COLO829 (cell line): ENCODE measurements at regions not wholly inside any gene's neighbourhood (a gene's known extent, or its start where the extent isn't known, plus 50 kb on each side); places are given as distances from the start of the nearest gene placed in this dataset.
A peak's percentile ranks its signal among the peaks of the same experiment; 100 is the strongest.
"Not testable (repeated sequence)": the region's sequence is repeated elsewhere in the genome, so short reads cannot be mapped to it uniquely, and the experiment has no call there.

Source experiments
- DNase-seq: peaks from one replicate; pipeline ENCODE4 v3.0.0; 2012; ENCODE audit warnings: low spot score

DNA sequence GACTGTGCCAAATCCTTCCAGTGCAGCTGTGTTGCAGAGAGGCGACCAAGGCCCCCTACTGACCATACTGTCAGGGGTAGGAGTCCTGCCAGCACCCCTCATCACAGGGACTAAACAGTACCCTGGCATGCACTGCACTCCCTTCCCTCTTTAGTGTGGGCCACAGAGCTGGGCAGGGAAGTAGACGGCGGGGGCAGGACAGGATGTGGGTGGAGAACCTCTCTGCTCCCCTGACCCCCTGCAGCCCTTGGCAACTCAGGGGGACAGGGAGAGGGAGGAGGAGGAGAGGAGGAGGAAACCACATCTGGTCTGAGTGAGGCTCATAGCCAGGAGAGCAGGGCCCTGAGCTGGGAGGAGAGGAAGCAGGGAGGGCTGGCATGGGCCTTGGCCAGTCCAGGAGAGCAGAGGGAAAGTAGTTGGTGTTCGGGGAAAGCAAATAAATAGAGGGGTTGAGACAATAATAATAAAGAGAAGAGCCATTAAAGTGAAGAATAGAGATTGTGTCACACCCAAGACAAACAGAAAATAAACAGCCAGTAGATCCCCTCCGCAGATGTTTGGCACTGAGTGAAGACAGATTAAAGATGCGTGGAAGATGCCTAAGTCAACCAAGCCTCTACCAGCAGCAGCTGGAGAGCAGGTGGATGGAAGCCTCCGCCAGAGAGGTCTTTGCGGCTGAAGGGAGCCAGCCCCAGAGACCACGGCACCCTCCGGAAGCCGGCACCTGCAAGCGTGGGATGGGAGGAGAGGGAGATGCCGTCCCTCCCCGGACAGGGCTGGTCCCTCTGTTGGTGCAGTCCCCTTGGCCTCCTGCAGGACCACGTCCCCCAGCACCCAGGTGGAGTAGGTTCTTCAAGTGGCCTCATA, 61.5 kb downstream of the RPUSD4 start:
- no peak for DNase-seq

DNA sequence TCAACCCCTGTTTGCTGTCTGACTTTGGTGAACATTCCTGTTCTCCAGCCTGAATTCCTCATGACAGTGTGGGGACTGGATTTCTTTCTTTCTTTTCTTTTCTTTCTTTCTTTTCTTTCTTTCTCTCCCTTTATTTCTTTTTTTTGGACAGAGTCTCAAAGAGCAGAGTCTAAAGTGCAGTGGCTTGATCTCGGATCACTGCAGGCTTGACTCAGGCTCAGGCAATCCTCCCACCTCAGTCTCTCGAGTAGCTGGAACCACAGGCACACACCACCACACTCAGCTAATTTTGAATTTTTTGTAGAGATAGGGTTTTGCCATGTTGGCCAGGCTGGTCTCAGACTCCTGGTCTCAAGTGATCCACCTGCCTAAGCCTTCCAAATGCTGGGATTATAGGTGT, 63.1 kb downstream of the RPUSD4 start:
- DNase-seq, result no peak

DNA sequence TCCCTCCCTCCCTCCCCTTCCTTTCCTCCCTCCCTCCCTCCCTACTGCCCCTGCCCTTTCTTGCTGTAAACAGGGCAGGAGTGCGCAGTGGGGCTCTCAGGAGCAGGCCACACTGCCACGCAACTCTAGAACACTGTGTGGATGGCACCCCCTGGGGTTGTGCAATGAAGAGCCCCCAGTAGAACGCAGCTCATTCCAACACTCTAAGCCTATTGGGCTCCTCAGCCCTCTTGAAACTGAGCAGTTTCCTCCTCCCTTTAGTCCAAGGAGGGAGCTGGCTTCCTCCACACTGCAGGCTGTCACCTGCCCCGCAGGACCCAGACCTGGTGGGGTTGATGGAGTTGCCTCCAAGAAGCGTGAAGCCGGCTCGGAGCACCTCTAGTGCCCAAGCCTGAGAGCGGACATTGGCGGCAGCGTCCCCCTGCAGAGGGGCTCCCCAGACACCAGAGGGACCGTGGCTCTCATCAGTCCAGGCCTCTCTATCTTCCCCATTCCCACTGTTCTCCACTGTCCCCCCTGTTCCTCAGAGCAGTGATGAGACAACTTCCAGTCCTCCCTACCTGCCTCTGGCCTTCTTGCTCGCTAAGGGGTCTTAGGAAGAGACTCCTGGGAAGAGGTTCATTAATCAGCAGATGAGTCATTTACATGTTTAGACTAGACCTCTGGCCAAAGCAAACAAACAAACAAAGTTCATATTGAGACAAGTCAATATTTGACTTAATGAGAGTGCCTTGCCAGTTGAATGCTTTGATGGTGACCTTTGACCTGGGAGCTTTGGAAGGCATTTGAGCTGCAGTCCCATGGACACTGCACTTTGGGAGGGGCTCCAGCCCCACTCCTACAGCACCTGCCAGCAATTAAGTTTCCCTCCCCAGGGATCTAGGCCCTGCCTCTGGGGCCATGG, 64.0 kb downstream of the RPUSD4 start:
- no peak for DNase-seq

DNA sequence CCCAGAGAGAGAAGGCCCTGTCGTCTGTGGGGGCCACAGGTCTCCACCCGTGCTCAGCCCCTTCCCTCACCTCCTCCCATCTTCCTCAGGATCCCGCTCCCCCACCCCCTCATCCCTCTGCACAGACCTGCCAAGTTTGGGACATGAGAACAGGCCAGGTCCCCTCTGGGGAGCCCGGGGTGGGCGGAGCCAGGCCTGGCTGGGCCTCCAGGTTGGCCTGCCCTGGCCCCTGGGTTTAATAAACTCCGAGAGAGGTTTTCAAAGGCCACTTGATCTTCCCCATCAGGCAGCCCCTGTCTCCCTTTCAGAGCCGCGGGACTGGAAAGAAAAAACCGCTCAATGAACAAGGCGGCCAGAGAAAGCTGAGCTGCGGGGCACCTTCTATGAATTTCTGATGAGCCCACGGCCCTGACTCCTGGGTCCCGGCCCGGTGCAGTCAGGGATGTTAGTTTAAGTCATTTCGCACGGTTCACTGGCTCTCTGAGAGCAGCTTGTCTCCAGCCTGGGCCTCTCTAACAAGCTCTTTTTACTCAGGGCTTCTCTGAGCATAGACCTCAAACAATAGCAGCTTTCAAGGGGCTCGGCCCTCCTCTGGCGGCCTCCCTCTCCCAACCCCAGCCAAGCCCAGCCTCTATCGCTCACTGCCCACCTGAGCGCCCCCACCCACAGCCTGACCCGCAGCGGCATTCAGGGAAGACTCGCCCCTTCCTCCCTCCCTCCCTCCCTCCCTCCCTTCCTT, 64.8 kb downstream of the RPUSD4 start:
- DNase-seq, result peak; percentile 68

DNA sequence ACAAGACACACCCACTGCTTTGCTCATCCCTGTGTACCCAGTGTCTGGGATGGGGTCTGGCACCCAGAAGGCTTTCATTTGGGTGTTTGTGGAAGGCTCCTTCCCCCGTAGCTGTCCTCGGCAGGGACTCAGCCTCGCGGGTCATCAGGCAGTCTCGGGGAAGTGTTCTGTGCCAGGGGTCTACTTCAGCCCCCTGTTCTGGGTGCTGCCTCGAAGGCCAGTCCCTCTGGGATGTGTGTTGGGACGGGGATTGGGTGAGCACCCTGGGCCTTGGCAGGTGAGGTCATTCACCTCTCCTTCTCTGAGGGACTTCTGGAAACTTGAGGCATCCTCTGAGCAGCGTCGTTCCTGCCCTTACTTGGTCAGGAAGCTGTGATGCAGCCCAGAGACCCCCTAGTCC, 65.5 kb downstream of the RPUSD4 start:
- DNase-seq, result no peak

DNA sequence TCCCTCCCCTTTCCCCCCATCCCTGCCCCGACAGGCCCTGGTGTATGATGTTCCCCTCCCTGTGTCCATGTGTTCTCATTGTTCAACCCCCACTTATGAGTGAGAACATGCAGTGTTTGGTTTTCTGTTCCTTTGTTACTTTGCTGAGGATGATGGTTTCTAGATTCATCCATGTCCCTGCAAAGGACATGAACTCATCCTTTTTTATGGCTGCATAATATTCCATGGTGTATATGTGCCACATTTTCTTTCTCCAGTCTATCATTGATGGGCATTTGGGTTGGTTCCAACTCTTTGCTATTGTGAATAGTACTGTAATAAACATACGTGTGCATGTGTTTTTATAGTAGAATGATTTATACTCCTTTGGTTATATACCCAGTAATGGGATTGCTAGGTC, 68.0 kb downstream of the RPUSD4 start:
- DNase-seq, result not testable (repeated sequence)

DNA sequence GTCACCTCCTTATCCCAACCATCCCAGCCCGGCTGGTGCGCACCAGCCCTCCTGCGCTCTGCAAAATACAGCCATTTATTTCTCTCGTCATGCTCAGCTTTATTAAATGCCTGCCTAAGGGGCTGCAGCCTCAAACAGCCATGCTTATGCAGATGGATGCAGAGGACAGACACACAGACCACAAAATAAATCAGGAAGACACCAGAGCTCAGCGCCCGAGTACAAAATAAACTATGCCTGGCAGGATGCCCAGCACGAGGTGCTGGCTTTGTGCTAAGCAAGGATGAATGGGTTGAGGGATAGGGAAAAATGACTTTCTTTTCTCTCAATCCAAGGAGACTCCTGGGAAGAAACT, 70.5 kb downstream of the RPUSD4 start:
- peak; percentile 72 for DNase-seq

DNA sequence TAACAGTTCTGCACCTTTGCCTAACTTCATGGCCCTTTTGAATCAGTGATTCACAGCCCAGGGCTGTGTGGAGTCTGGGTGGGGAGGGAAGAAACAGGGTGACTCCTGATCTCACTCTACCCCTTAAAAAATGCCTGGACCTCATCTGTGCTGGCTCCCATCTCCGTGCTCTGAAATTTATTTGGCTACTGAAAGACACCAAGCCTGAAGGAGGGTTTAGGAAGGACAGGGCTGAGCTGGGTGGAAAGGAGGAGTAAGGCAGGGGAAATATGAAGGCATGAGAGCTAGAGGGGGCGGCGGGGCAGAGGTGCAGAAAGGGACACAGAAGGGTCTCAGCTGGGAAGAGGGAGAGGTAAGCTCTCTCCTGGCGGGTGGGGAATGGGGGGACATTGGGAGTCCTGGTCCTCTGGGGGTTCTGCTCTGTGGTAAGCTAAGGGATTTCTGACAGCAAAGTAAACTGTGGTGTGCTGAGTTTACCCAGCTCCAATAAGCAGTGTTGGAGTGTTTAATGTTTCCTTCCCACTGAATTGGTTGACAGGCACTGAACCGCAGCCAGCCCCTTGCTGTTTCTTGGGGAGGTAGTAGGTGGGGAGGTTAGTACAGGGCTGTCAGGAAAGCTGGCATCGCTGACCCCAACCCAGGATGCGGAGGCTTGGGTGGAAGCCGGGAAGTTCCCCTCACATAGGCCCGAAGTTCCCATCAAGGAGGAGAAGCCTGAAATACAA, 71.1 kb downstream of the RPUSD4 start:
- no peak for DNase-seq

DNA sequence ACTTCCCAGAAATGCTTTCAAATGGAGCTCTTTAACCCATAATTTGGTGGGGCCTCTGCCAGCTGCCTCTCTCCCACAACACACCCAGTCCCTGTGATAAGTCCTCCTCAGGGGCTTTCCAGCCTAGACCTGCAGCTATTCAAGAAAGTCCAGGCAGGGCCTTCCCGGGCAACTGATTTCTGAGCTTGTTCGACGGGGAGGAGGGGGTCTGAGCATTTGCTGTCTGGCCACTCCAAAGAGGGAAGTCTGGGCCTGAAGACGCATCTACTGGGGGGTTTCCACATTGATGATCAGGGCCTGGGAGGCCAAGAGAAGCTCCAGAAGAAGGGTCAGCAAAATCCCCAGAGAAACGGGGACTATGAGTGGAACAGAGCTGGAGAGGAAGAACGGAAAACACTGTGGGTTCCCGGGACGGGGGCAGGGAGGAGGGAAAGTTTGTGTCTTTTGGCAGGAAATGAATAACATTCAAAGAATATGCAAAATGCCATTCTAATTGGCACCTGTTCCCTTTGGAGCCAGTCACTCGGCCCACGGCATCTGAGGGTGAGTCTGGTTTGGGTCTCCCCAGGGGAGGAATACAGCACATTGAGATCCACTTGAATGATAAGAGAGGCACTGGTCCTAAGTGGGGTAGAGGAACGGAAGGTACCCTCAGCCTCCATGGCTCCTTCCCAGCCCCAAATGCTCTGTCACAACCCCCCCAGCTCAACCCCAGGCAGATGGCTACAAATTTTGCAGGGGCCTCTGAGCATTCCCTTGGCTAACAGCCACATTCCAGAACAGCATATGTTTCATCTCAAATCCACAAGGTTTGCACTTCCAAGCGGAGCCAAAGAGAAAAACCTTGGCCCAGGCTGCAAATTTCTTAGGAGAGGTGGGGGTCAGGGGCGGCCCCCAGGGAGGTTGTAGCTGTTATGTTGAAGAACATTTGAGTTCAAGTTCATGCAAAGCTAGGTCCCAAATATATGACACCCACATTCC, 72.0 kb downstream of the RPUSD4 start:
- DNase-seq, result no peak

DNA sequence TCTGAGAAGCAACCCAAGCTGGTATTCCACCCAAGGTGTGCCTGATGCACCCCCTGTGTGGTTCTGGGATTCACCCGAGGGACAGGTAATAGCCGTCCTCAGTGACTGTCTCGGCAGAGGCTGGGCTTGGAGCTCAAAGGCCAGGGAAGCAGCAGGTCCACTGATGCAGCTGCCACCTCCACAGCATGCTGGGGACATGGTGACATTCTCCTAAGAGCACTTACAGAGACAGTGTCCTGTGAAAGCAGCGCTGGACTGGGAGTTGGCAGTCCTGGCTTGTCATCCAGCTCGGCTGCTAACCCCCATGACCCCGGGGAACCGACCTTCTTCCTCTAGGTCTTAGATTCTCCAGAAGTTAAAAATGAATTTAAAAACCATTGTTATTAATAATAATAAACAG, 72.8 kb downstream of the RPUSD4 start:
- no peak for DNase-seq

DNA sequence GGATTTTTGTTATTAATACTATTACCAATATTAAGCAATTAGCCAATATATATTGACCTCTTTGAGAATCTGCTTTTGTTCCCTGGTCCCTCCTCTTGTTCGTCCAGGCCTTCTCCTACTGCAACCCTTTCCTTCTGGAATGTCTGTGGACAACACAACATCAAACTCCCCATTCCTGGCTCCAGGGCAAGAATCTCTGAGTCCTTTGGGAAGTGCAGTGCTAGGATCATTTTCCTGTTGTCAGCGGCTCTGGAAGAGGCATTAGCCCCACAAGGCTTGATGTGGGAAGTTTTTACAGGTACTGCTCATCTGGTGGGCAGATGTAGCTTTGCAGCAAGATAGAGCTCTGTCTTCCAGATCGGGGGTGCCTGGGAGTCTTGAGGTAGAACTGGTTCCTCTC, 74.3 kb downstream of the RPUSD4 start:
- no peak for DNase-seq

DNA sequence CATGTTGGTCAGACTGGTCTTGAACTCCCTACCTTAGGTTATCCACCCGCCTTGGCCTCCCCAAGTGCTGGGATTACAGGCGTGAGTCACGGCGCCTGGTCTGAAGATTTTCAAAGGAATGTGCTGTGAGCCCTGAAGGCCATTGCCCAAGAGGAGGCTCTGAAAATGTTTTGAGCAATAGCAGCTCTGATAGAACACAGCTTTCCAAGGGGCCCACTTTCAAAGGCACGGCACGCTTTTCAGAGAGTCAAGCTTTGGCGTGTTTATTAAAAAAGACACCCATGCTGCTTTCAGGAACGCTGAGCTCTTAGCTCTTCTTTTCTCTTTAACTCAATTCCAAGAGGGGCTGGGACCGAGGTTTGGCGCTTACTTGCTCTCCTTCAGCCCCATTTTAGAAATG, 73.8 kb upstream of the CDON start:
- DNase-seq, result no peak

DNA sequence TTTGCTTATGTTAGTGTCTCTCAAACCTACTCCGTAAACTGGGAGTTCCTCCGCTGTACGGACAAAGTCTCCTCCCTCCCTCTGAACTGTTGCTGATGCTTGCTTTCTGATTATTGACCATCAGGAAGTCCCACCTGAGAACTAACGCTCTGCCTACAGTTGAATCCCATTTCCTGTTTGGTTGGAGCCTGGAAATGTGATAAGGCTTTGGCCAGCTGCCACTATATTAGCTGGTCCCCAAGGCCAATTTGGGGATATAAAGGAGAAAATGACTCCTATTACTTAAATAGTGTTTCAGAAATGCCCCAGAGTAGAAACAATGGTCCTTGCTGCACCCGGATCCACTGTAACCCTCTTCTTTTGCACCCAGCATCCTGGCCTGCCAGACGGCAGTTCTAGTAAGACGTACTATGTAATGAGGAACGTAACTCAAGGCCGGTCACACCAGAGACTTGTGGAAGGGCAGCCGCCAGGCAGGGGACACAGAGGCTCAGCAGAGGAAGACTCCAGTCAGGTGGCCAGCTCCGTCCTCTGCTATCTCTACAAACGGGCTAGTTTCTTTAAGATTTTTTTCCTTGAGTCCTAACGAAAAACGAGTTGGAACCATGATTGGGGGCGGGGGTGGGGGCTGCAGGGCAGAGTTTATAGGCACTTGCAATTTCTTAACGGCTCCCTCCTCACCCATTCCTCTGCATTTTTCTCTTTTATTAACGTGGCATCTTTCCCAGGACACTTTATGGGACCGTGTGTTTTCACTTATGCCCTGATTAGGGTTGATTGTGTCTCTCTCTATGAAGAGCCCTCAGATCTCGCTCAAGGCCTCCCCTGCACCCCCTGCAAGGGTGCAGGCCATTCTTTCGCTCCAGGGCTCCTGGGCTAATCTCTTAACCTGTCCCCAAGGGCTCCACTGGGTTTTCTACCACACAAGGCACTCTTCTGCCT, 72.8 kb upstream of the CDON start:
- no peak for DNase-seq

DNA sequence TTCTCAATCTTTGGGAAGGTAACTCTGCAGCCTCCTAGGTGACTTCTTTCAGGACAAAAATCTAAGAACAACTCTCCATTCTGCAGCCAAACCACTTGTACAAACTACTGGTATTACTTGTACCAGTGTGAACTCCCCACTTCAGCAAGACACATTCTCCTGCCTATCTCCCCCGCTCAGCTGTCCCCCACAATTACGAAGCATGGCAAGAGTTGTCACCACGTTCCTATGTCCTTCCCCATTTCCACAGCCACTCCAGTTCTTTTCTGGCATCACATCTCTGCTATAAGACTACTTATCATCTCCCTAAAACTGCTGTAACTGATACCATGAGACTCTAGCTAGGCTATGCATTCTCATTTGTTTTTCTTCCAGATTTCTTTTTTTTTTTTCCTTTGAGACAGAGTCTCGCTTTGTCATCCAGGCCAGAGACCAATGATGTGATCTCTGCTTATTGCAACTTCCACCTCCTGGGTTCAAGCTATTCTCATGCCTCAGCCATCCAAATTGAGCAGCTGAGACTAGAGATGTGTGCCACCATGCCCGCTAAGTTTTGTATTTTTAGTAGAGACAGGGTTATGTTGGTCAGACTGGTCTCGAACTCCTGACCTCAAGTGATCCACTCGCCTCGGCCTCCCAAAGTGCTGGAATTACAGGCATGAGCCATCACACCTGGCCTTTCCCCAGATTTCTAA, 71.9 kb upstream of the CDON start:
- DNase-seq, result no peak

DNA sequence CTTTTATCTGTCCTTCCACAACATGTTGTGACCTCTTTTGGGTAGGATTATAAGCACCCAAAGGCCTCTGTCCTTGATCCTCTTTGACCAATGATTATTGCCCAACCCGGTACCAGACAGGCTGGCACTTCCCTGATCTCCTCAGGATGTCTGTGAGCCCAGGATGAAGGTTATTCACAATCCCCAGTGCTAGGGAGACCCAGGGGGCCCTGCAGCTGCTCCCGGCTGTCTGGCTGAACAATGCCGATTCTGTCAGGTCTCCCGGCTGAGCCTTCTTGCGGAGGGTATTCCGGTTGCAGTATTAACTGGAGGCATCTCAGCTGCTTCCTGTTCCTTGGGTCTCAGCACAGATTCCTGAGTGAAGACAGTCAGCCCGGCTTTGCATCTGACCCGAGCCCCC, 71.2 kb upstream of the CDON start:
- DNase-seq, result no peak

DNA sequence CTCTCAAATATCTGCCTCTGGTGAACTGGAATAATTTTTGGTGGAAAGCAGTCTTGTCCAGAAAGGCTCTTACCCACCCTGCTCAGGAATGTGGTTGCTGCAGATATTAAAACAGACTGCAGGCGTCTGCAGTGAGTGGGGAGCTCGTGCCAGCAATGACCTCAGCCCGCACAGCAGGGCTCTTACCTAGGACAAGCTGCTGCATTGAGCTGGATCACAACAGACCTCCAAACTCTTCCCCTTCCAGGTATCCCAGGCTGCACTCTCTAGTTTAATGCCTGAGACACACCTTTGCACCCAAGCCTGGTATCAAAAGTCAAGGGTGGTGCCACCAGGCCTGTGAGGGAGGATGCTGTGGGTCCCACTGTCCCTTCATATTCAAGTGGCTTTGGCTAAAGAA, 69.7 kb upstream of the CDON start:
- no peak for DNase-seq

DNA sequence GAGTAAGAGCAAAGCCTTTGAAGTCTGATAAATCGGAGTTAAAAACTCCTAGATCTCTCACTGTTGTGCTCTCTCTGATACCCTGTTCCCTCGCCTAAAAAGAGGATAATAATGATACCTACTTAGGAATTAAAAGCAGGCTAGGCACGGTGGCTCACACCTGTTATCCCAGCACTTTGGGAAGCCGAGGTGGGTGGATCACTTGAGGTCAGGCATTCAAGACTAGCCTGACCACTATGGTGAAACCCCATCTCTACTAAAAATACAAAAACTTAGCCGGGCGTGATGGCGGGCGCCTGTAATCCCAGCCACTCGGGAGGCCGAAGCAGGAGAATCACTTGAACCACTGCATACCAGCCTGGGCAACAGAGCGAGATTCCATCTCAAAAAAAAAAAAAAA, 68.1 kb upstream of the CDON start:
- DNase-seq, result not testable (repeated sequence)

DNA sequence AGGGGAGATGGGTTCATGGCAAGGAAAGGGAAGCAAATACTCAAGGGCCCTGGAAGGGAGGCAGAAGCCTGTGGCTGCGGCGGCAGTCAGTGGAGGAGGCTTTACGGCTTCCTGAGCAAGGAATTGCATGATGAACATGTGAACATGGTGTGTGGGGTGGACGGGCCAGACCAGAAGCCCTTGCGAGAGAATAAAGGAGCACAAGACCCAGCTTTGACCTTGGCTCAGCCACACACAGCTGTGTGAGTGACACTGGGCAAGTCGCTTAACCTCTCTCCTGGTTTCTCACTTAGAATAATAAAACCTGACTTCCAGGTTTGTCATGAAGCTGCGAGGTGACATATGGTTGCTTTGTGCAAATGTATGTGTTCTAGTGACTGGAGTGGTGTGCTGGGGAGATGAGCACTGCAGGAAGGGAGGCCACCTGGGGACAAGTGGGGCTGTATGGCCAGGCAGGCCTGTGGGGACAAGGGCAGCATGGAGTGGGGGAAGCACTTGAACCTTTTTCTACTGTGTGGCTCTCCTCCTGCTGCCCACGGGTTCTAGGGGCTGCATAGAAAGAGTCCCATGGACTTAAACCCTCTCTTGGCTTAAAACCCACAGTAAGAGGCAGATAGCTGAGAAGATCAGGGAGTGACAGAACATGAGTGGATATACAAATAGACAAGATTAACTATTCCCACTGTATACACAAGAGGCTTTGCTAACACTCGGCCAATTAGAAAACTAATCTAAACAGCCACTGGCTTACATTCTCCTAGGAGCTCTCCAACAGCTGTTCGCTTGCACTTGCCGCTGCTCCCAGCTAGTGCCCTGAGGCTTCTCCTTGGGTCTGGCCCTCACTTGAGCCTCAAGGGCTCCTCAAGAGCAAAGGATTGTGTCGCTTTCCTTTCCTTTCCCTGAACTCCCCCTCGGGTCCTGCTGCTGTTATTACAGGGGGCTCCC, 67.3 kb upstream of the CDON start:
- DNase-seq, result no peak
